ENCODE measurements at regions not wholly inside any gene's neighbourhood (a gene's known extent, or its start where the extent isn't known, plus 50 kb on each side); places are given as distances from the start of the nearest gene placed in this dataset.
"Not testable (repeated sequence)": the region's sequence is repeated elsewhere in the genome, so short reads cannot be mapped to it uniquely, and the experiment has no call there.

DNA sequence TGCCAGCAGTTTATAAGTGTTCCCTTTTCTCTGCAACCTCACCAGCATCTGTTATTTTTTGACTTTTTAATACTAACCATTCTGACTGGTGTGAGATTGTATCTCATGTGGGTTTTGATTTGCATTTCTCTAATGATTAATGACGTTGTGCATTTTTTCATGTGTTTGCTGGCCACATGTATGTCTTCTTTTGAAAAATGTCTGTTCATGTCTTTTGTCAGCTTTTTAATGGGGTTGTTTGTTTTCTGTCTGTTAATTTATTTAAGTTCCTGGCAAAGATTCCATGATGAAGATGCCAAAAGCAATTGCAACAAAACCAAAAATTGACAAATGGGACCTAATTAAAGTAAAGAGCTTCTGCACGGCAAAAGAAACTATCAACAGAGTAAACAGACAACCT is 137.2 kb upstream of the JCAD start:
- not testable (repeated sequence) for DNase-seq (ENCODE audit: low read depth)

- no peak for DNase-seq (ENCODE audit: low read depth)
Observed at GRCh38 chr10:30192846-30193608, 133.6 kb upstream of the JCAD start.

DNA sequence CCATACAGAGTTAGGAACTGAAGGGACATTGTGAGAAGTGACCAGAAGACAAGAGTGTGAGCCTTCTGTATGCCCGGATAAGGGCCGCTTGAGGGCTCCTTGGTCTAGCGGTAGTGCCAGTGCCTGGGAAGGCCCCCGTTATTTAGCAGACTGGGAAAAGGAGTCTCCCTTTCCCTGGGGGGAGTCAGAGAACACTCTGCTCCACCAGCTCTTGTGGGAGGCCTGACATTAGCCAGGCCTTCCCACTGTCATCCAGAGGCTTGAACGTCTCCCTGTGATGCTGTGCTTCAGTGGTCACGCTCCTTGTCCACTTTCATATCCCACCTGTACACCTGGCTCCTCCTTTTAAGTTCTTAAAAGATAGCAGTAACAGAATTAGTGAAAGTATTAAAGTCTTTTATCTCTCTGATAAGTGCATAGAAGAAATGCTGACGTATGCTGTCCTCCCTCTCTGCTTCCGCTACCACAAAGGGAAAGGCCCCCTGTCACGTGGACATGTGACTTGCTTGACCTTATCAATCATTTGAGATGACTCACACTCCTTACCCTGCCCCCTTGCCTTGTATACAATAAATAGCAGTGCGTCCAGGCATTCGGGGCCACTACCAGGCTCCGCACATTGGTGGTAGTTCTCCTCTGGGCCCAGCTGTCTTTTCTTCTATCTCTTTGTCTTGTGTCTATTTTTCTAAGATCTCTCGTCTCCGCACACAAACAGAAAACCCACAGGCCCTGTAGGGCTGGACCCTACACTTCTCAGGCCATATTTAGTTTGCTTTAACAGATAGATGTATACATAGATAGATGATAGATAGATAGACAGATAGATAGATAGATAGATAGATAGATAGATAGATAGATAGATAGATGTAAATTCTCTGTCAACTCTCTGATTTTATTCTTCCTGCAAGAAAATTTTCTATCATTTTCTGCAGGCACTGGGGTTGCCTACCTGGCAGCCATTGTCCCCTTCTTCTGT is 131.5 kb upstream of the JCAD start:
- no peak for DNase-seq (ENCODE audit: low read depth)

- no peak for DNase-seq (ENCODE audit: low read depth)
Observed at GRCh38 chr10:30189238-30189580, 129.8 kb upstream of the JCAD start.

DNA sequence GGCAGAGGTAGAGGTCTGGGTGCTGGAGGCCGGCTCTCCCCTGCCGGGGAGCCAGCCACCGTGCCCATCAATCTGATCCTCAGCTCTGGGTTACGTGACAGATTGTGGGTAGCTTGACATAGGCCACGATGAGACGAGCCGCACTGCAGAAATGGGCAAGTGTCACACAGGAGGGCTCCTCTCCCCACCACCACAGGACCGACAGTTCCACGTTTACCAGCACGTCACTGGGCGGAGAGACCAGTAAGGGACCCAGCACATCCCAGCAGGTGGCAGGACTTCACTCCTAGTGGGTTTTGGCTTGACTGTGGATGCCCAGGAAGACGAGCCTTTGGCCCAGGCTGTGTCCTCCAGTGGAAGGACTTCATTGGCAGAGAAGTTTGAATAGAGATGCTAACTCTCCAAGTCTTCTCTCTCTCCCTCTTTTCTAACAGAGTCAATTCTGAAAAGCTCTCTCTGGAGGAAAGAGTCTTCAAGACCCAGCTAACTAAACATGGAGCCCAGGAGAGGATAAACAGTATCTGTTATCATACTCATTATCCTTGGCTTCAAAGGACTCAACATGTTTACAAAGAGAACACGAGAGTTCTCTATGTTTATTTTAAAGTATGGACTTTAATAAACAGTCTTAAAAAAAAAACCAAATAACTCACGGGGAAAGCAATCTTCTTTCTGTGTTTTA is 129.3 kb upstream of the JCAD start:
- no peak for DNase-seq (ENCODE audit: low read depth)

GRCh38 chr10:30188101-30188500 is 128.7 kb upstream of the JCAD start:
- DNase-seq (ENCODE audit: low read depth), result no peak

GRCh38 chr10:30187010-30187409 is 127.6 kb upstream of the JCAD start:
- DNase-seq (ENCODE audit: low read depth), result no peak

DNA sequence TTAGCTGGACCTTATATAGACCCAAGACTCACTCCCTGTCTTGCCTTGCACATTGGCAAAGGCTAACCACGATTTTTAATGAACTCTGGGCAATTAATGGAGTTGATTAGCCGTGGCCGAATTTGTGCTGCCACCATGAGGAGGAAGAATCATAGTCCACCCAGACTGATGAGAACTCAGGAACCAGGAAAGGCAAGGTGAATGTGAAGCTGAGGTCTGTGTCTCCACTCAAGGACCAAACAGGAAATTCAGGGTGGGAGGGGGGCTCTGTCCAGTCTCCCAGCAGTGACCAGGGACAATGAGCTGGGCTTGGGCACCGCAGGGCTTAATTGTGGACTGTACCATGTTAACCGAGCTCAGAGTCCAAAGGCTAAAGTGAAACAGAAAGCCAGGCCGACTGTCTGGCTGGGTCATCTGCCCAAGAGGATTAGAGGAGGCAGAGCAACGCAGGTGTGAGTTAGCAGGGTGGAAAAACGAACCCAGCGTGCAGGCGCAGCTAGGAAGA is 127.0 kb upstream of the JCAD start:
- no peak for DNase-seq (ENCODE audit: low read depth)

- no peak for DNase-seq (ENCODE audit: low read depth)
Observed at GRCh38 chr10:30185916-30186315, 126.5 kb upstream of the JCAD start.

GRCh38 chr10:30185341-30185740 is 126.0 kb upstream of the JCAD start:
- no peak for DNase-seq (ENCODE audit: low read depth)

GRCh38 chr10:30184397-30185033 is 125.1 kb upstream of the JCAD start:
- DNase-seq (ENCODE audit: low read depth), result no peak

DNA sequence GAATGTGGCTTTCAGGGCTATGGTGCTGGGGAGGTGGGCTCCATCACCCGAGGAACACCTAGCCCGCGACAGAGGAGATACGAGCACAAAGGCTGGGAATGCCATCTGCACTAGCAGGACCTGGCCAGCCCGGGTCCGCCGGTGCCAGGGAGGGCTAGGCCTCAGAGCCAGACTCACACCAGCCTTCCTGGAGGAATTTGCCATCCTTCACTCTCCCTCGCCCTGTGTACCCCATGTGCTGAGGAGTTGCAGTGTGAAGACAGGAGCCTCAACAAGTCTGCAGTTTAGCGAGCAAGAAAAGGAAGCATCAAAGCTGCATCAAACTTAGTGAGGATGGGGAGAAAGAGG is 123.6 kb upstream of the JCAD start:
- no peak for DNase-seq (ENCODE audit: low read depth)

- DNase-seq (ENCODE audit: low read depth), result no peak
Observed at GRCh38 chr10:30182191-30183054, 123.0 kb upstream of the JCAD start.

- no peak for DNase-seq (ENCODE audit: low read depth)
Observed at GRCh38 chr10:30178356-30178964, 119.1 kb upstream of the JCAD start.

DNA sequence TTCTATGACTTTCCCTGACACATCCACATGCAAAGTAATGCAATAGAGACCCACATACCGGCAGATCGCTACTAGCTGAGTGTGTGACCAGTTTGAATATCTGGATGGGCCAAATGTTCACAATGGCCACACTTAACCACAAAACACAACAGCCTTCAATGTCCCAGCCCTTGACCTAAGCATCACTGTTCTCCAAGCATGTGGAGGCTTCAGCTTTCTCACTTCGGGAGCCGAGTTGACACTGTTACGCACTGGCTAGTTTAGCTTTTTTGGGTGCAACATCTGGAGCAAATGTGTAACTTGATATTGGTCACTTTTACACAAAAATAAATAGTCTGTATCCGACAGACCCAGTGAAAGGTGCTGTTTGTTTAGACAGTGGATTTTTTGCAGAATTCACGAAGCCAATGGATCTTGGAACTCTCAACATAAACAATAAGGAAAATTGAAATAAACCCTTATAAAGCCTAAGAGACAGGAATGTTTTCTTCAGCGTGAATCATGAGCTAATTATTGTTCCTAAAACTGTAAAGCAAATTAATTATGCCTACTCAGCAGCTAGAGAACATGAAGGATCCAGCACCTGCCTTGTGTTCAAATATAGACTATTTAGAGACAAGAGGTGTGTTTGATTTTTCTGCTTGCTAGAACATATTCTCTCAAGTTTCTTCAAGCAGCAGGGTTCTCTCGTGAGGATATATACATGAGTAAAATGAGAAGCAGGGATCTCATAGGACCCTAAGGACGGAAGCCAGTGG is 117.6 kb upstream of the JCAD start:
- no peak for DNase-seq (ENCODE audit: low read depth)

DNA sequence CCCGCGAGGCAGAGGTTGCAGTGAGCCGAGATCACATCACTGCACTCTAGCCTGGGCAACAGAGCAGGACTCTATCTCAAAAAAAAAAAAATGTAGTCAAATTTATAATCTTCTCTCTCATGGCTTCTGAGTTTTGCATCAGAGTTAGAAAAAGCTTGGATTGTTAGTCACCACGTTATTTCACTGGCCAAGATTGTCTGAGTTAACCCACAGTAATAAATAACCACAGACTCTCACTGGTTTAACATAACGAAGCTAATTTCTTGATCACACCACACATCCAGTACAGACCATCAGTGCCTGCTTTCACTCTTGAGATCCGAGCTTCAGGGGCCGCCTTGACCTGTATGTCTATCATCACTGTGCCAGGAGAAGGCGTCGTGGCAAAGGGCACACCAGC is 116.8 kb upstream of the JCAD start:
- no peak for DNase-seq (ENCODE audit: low read depth)

- no peak for DNase-seq (ENCODE audit: low read depth)
Observed at GRCh38 chr10:30172673-30173072, 113.3 kb upstream of the JCAD start.

DNA sequence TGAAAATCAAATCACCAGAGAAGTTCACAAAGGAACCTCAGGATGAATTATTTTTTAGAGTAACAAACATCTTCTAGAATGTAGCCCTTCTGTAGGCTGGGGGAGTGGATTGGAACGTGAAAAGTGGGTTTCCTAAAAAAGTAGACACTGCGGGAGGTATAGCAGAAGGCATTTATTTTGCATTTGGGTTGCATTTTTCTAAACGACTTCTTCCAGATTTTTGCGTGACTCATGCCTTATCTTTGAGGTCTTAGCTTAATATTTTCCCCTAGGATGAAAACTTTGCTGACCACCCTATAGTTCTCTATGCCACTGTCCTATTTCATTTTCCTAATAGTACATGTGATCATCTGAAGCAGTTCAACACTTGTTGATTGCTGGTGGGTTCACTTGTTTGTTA is 112.7 kb upstream of the JCAD start:
- no peak for DNase-seq (ENCODE audit: low read depth)

- no peak for DNase-seq (ENCODE audit: low read depth)
Observed at GRCh38 chr10:30171601-30172000, 112.2 kb upstream of the JCAD start.

DNA sequence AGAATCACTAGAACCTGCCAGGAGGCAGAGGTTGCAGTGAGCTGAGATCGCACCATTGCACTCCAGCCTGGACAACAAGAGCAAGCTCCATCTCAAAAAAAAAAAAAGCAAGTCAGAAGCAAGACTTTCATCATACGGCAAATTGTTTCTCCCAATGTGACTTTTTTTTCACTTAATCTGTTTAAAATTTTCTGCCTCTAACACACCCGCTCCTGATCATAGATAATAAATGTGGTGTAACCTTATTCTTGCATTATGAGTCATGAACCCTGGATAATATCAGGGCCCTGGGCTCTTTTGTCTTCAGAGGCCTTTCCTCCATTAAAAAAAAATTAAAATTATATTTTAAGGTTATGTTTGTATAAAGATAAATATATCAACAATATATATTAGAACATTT is 111.4 kb upstream of the JCAD start:
- no peak for DNase-seq (ENCODE audit: low read depth)
